ENCODE measurements at regions not wholly inside any gene's neighbourhood (a gene's known extent, or its start where the extent isn't known, plus 50 kb on each side); places are given as distances from the start of the nearest gene placed in this dataset.

DNA sequence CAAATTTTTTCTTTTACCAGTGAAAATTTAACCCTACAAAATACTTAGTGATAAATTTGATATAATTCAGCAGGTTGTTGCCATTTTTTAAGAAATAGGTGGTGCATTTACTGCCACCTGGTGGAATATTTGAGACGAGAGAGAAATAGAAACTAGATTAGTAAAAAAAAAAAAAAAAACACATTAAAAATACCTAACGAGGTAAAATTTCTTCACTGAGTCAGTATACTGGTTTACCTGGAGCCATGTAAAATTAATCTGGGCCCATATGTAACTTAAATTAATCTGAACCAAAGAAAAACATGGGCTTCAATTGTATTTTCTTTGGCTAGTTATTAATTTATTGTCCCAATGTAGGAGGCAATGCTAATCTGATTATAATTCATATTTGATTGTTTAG, 520.8 kb downstream of the EPM2A start:
- no peak for DNase-seq

DNA sequence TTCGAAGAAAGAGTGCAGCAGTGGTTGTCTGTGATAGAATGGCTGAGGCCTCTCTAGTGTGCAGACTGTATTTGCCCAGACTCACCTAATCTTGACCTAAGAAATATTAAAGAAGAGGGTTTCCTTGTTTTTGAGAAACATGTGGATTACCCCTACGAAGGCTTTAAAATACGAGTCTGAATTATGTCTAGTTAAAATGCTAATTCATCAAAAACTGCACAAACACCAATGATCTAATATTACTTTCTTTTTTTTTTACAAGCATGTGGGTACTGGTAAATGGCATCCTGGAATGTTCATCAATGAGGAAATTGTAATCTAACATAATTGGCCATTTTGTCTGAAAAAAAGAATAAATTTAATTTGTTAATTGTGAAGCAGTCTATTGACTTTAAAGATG, 510.9 kb downstream of the EPM2A start:
- no peak for DNase-seq

DNA sequence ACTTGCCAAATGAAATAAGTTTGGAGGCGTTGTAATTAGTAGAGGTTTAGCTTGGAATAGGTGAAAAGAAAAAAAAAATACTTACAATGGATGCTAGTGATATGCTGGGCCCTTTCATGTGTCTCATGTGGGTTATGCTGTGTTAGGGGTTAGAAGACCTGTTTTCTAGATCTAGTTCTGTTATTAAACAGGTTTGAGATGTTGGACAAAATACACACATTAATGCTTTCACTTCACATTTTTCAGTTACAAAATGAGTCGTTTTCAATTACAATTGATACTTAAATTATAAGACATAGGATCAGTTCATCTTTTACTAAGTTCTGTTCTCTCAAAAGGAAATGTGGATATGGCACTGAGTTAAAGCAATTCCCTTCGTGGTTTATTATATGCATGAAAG, 509.8 kb downstream of the EPM2A start:
- no peak for DNase-seq

DNA sequence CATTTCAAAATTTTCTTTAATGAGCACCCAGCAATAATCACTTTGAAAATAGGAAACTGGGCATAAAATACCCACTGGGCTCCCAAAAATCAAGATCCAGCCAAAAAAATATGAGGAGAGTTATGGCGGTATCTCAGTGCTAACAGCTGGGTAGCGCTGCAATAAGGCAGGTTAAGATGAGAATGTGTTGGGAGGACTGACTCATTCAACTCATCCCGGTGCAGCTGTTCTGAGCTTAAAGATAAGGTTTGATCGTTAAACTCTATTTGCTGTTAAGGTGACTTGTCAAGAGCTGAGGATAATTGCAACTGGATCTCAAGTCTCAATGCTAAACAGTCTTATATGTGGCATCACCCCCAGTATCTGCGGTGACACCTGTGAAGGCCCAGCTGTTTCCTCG, 507.7 kb downstream of the EPM2A start:
- no peak for DNase-seq

DNA sequence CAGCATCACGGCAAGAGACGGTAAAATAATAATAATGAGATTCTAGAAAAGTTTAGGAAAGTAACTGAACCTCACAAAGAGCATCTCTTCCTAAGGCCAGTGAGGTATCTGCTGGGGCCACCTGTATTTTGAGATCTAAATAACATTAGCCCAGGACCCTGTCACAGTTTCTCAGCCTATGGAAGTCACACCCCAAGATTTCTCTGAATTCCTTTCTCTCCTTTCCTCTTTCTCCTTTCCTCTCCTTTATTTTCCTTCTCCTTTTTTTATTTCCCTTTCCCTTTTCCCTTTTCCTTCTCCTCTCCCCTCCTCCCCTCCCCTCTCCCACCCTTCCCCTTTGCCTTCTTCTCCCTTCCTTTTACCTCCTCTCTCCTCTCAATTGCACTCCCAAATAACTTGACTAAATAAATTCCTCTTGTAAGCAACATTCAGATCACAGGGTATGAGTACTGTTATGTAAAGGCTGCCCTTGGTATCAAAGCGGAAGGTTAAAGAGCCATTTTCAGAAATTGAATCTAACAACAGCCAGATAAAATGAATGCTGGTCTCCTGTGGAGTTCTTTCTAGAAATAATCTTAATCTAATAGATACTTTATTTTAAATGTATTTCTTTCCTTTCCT, 506.2 kb downstream of the EPM2A start:
- no peak for DNase-seq

DNA sequence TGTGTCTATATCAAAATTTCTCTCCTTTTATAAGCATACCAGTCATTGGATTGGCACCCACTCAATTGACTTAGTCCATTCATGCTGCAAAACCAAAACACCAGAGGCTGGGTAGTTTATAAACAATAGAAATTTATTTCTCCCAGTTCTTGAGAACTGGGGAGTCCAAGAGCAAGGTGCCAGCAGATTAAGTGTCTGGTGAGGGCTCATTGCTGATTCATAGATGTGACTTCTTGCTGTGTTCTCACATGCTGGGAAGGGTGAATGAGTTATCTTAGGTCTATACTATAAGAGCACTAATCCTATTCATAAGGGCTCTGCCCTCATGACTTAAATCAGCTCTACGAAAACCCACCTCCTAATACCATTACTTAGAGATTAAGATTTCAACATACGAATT, 501.4 kb downstream of the EPM2A start:
- no peak for DNase-seq

DNA sequence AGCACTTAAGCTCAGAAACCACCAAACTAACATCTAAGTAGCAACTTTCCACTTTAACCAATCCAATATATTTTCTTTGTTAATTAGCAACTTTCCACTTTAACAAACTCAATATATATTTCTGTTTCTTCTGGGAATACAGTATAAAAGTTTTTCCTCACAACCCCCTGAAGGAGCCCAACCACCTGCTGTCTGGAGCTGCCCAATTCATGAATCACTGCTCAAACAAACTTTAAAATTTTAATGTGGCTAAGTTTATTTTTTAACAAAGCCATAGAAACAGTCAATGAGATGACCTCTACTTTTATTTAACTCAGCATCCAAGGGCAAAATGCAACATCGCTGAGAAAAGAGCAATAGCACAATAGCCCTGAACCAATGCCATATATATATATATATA, 500.1 kb downstream of the EPM2A start:
- no peak for DNase-seq

DNA sequence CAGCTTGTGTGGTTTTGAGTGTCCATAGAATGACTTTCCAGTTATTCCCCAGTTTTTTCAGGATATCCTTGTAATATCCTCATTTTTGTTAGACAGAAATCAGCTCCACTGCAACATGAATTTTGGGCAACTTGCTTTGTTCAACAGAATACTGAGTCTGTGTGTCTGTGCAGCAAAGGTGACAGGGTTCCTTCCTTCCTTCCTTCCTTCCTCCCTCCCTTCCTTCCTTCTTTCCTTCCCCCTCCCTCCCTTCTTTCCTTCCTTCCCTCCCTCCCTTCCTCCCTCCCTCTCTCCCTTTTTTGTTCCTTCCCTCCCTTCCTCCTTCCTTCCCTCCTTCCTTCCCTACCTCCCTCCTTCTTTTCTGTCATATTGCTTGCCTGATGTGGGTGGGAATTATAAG, 496.5 kb downstream of the EPM2A start:
- DNase-seq = no peak

DNA sequence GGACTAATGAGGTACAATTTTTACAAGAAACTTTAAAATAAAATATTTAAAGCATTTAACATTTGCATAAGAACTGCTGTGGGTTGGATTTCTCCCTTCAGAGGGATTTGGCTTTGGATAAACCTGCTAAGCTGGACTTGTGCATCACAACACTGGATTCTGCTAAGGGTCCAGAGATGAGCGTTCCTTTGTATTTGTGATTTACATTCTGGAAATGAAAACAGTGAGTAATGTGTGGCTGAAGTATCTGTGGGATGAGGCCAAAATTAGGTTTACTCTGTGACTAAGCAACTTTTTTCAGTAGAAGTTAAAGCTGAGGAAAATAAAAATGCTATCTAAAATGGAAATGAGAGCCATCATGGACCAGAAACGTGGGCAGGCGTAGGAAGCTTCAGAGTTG, 494.3 kb downstream of the EPM2A start:
- DNase-seq = no peak

DNA sequence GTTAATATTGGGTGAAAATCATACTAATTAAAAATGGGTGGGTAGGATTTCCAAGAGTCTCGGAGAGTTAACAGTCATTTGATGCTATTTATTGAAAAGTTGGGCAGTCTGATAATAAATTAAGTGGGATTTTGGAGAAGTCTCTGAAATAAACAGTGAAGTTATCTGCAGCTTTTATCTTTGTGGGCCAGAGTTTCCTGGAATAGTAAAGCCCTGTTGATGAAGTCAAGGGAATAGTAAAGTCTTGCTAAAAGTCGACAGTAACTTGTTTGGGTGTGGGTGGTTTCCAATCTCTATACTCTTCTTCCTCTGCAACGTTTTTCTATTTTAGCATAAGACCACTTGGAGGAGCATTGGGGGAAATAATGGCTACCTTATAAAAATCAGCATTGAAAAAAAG, 493.6 kb downstream of the EPM2A start:
- DNase-seq = no peak

DNA sequence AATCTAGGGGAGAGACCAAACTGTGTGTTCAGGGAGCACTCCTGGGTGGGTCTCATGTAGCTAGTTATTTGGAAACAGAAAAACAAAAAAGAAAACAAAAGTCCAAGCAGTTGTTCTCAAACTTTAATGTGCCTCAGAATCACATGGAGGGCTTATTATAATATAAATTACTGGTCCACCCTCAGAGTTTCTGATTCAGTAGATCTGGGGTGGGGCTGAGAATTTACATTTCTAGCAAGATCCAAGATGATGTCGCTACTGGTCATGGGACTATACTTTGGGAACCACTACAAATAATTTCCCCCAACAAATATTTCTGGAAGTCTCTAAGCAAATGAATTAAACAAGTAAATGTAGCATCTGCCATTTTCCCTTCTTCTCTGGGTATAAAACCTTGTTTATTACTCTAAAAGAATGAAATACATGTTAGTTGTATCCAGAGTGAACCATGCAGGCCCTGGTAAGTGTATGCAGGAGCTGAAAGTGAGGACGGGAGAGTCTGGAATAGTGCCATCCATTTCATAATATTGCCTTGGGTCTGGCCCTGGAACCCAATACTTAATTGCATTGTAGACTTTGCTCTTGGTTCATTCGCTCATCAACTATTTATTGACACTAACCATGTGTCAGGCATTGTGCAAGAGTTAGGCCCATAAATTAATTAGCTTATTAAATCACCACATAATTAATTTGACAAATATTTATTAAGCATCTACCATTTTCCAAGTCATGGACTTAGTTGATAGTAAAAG, 490.8 kb downstream of the EPM2A start:
- DNase-seq = no peak

DNA sequence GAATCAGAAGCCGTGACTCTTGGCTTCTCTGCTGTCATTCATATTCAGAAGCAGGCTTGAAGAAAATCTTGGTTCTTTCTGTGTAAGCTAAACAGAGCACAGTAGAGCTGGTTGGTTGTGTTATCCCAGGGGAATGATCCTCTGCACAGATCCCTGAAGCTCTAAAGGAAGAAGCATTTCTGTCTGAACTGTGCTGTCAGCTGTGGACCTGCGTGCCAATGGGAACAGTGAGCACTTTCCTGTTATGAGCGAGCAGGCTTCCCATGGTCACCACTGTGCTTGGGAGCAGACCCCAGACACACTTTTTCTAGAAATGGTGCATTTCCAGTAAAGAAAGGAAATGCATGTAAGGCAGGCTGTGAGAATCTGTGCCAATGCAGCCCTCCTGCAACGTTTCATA, 490.2 kb downstream of the EPM2A start:
- no peak for DNase-seq

DNA sequence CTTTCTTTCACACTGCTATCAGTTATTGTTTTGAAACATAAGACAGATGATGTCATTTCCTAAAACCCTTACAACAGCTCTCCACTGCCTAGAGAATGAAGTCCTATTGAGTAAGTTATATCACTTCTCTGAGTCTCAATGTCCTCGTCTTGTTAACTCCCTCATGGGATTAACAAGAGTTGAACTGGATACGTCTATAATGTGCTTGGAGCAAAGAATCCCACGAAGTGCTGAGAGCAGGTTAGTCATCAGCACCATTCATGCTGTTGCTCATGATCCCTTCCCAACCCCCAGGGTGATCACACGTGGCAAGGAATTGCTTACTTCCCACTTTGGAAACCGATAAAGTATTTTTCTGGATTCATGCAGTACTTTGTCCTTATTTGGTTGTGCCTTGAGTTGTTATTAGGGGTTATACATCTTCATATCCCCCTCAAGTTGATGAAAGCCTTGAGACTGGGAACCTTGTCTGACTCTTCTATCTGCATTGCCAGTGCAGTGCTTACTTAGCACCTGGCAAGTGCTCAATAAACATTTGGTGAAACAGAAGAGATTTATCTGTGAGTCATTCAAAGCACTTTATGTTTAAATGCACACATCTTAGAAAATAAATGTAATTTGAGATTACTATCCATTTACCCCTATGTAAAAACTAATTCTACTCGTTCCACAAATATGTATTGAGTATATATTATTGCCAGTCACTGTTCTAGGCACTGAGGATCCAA, 487.5 kb downstream of the EPM2A start:
- no peak for DNase-seq

DNA sequence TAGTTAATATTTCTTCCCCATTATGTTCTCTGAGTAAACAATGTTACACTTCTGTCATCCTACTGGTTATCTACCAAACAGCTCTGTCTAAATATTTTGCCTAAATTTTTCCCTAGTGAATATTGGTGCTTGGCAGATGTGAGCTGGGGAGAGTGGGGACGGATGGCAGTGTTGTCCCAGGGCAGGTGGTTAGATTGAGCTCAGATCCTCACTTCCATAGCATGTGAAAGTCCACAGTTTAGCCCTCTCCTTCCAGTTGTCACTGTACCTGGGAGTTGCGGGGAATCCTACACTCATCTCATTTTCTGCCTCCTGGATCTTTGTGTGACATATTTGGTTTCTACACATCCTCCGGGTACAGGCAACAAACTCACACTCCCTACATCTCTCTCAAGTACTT, 484.9 kb downstream of the EPM2A start:
- no peak for DNase-seq

DNA sequence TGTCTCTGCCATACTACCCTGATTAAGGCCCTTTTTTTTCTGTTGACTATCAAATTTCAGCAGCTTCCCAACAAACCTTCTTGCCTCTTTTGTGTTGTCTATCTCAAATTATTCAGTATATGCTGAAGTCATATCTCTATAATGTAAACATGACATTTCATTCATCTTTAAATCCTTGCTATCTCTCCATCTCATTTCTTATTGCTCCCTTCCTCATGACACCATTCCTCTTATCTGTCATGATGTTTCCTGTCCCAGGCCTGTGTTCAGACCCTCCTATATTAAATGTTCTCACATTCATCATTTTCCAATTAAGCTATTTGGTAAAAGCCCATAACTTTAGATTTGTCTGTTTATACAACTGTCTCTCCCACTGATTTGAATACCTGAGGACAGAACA, 482.6 kb downstream of the EPM2A start:
- DNase-seq = no peak

DNA sequence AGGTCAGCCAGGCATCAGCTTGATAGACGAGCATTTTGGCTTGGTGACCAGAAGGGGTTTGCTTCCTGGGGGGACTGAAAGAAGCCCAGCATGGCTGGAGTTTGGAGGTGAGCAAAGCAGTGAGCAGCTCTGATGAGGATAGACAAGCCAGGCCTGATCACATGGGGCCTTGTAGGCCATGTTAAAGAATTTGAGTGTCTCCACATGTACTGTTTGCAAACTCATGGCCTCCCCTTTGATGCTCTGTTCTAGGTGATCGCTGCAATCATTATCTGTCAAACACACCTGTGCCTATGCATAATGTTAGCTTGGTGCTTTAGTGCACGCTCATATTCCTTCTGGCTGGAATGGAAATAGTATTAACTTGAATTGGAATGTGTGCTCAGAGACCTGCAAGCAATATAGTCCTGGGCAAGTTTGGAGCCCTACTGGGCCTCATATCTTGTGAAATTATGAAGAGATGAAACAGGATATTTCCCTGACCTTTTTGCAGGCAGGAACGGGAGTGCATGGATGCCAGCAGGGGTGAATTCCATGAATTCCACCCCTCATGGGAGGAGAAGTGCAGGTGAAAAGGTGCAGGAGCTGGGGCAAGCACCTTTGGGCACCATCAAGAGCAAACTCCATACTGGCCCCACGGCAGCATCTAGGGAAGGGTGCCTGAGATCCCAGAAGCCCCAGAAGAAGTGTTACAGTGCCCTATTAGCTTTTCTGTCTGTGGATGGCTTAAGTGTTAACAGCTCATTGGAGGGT, 480.5 kb downstream of the EPM2A start:
- no peak for DNase-seq

DNA sequence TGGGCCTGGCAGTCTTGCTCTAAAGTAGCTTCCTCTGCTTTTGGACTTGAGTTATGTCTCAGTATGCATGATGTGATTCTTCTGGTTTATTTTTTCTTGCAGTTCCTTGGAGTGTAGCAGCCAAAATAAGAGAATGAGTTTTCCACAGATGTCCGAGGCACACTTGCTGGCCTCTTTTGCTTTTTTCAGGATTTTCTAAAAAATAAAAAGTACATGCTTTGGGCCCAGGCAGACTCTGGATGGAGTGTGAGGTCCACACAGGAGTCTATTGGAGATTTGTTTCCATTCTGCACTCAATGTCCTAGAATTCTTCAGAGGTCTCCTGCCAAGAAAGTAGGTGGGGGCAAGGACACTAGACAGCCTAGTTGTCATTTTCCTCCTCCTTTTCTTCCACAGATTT, 477.6 kb downstream of the EPM2A start:
- DNase-seq = no peak

DNA sequence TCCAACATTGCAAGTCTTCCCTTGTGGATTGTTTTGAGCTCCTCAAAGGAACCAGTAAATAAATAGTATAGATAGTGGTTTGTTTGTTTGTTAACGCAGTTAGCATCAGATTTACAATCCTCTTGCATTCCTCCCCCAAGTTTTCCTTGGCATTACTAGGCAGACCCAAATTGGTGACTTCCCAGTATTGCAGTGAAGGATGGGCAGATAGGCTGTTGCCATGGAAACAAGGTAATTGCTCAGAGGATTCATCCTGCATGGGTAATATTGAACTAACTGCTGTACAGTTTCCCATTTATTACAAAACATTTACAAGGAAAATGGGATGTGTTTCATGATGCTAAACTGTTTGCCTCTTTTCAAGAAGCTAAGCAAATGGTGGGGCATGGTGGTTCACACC, 477.2 kb downstream of the EPM2A start:
- DNase-seq = no peak

DNA sequence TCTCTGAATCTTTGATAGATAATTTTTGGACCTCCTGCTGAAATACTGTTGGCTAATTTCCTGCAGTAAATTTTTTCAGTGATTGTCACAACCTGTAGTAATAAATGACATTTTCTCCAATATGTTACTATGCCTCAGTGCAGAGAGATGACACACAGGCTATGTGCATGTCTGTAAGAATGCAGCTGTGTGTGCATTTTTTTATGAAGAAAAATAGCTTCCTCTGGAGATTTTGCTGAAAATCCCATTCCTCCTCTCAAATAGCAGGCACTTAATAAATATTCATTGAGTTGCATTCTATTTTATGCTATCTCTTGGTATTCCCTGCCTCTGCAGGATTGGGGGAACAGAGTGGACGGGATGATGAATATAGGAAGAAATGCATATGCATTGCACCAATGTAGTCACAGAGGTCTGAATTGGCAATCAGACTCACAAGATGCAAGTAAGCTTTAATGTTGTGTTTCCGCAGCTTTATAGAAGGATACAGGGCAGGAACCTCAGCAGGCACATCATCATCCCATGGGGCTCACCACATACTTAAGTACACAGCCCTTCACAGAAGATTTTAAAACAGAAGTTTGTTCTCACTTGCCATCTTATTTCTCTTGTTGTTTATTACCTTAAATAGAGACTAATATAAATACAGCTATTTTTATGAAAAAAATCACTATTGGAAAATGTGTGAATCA, 474.7 kb downstream of the EPM2A start:
- DNase-seq = no peak

DNA sequence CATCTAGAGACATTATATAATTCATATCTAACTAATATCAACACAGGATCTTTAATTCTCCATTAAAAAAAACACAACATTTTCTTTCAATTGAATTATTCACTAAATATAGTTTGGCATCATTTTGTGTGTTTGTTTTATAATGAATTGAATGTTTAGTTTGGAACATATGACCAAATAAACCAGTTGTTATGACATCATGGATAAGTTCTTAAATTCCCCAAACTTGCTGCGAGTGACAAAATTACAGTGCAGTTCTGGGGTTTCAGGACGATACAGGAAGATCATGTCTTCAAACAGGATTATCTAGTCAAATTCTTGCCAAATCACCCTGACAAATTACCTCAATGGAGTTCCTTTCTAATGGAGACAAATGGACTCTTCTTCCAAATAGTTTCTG, 473.6 kb downstream of the EPM2A start:
- DNase-seq = no peak

DNA sequence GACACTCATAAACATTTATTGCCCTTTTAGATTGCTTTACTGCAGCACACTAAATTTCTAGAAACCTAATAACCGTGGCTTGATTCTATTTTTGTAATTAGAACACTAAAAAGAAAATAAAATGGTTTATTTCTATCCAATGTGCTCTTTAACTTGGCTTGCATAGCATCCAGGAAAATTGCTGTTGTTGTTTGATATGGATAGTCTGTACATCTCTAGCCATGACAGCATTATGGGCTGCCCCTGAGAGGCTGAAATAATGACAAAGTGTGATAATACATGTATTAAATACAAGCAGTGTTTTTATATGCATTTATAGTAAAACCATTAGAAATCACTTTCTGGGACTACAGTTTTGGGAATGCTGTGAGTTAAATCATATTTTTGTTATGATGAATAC, 472.5 kb downstream of the EPM2A start:
- DNase-seq = no peak

DNA sequence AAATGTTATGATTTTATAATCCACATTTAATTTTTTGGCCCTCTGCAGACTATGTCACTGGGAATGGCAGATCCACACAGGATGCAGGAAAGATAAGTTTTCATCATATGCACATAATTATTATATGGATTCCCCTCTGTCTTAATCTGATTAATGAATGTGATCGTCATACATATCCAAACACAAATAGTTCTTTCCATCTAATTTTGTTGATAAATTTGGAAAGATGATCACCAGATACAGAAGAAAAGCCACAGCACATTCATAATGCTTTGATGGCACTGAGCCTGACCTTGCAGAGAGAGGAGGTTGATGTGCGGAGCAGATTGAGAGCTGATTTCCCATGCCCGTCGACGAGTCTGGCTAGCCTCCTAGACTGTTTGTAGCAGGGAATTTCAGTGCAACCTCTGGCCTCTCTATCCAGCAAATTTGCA, 471.5 kb downstream of the EPM2A start:
- DNase-seq = no peak

Data from stimulated activated CD4-positive, alpha-beta T cell treated with anti-CD3 and anti-CD28 coated beads, Interleukin-1b, Interleukin-23, amount 100 ng/mL, for 48 hours (primary cell).